ENCODE measurements at regions not wholly inside any gene's neighbourhood (a gene's known extent, or its start where the extent isn't known, plus 50 kb on each side); places are given as distances from the start of the nearest gene placed in this dataset.
A peak's percentile ranks its signal among the peaks of the same experiment; 100 is the strongest.
"Not testable (repeated sequence)": the region's sequence is repeated elsewhere in the genome, so short reads cannot be mapped to it uniquely, and the experiment has no call there.

GRCh38 chr2:75834588-75834987 lies 123.9 kb upstream of the GCFC2 start:
- DNase-seq (ENCODE audit: low read depth in 2 of 3, low spot score in 2 of 3) = not testable (repeated sequence)

DNA sequence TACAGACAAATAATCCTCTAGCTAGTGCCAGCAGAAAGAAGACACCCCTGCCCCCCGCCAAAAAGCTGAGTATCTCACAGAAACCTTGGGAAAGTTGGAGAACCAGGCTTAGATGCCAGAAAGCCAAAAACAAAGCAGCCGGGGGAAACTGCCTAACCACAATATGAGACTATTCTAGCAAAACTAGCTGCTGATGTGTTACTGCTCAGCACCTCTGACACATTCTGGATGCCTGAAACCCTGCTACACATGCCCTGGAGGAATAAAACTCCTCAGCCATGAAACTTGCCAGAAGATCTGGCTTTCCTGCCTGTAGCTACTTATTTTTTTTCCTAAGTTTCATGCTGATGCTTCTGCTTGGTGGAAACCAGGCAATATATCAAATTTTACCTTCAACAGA lies 122.7 kb upstream of the GCFC2 start:
- DNase-seq (ENCODE audit: low read depth in 2 of 3, low spot score in 2 of 3) = no peak

DNA sequence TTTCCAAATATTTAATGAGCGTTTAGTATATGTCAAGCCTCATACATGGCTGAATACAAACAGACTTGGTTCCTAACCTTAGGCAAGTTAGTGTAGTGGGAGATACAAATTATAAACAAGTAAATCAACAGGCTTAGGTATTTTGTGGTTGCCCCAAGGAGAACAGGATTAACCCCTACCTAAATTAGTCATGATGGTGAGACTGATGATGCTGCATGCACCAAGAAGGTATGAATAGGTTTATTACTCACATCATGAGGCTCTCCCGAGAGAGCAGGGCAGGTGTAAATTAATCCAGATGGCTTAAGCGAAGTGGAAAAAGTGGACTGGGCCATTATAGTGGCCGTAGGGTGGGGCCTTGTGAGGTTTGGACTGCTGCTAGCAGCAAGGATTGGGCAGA lies 118.1 kb upstream of the GCFC2 start:
- no peak for DNase-seq (ENCODE audit: low read depth in 2 of 3, low spot score in 2 of 3)

- DNase-seq (ENCODE audit: low read depth in 2 of 3, low spot score in 2 of 3) = not testable (repeated sequence)
Measured at GRCh38 chr2:75823515-75823914, 112.8 kb upstream of the GCFC2 start.

GRCh38 chr2:75822336-75822735 lies 111.6 kb upstream of the GCFC2 start:
- no peak for DNase-seq (ENCODE audit: low read depth in 2 of 3, low spot score in 2 of 3)

DNA sequence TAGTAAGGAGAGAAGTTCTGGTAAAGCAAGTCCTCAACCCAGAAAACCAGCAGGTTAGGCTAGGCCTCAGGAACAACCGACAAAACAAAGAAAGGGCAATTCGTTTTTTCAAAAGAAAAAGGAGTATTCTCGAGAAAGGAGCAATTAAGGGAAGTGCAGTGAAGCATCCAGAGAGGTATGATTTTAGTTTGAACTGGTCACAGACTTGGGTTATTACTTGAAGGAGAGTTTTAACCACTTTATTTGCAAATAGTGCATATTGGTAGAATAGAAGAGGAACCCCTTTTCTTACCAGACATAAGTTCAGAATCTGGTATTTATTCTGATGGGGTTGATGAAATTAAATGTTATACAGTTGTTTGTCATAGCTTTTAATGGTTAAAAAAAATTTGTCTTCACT lies 110.0 kb upstream of the GCFC2 start:
- no peak for DNase-seq (ENCODE audit: low read depth in 2 of 3, low spot score in 2 of 3)

DNA sequence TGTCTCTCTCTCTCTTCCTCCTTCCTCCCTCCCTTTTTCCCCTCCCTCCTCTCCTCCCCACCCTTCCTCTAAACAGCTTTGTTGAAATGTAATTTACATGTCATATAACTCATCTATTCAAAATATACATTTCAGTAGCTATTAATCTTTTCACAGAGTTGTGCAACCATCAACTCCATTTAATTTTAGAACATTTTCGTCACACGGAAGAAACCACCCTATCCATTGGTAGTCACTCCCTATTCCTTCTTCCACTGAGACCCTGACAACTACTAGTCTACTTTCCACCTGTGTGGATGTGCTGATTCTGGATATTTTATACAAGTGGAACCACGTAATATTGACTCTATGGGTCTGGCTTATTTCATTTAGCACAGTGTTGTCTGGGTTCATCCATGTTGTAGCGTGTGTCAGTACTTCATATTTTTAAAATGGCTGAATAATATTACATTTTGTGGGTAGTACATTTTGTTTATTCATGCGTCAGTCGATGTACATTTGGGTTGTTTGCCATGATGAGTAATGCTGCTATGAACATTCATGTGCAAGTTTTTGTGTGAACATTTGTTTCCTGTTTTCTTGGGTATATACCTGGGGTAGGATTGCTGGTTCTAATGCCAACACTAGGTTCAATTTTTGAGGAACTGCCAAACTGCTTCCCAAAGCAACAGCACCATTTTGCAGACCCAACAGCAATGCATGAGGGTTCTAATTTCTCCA lies 100.1 kb upstream of the GCFC2 start:
- DNase-seq (ENCODE audit: low read depth in 2 of 3, low spot score in 2 of 3) = no peak

DNA sequence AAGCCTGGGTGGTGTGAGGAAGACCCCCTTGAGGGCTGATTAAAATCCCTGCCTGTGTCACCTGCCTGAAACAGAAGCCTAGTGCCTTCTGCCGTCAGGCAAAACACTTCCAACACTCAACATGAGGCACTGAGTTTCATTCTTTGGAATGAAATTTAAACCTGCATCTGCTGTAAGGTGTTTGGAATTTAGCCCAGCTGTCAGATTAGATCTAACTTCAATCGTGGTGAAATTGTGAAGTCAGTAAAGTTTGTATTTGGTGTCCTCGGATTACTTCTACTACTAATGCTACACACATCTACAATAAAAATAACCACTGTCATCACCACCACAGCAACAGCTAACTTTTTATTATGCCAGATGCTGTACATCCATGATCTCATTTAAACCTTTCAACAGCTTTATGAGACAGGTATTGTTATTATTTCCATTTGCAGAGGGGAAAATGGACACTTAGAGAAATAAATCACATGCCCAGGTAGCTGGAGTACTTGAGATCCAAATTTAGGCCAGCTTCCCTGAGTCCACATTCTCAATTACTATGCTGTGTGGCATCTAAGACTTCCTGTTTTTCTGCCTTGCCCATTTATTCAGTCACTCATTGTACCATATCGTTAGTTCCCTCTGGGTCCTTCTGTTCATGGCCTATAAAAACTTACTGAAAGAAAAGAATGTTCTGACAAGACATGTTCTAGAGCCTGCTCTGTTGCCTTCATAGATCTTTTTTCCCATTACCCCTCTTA lies 98.2 kb upstream of the GCFC2 start:
- DNase-seq (ENCODE audit: low read depth in 2 of 3, low spot score in 2 of 3) = no peak

GRCh38 chr2:75807992-75808391 lies 97.3 kb upstream of the GCFC2 start:
- DNase-seq (ENCODE audit: low read depth in 2 of 3, low spot score in 2 of 3) = no peak

DNA sequence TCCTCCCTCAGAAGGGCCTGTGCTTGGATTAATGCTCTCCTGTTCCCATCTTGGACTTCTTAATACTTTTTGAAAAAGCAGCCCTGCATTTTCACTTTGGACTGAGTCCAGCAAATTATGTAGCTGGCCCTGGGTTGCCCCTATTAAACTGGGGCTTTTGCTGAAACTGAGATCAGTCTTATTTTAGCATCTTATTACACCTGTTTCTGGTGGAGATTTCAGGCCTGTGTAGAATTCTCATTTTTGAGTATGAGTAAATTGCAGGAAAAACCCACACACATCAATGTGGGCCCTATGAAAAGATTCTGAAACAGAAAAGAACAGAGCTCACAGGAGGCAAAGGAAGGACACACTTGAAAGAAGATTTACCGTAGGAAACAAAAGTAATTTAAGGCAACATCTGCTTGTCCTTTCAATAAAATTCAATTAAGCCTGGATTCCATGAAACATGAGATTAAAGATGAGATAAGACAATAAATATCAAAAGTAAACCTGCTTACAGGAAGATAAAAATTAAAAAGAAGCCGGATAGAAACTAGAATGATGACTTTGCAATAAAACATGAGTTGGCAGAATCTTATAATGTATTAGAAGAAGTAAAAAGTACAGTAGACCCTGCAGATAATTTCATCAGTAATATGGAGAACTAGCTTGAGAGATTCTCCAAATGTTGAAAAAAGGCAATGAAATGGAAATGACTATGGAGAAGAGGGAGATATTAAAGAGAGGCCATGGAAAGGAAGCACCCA lies 90.7 kb upstream of the GCFC2 start:
- DNase-seq (ENCODE audit: low read depth in 2 of 3, low spot score in 2 of 3) = no peak

DNA sequence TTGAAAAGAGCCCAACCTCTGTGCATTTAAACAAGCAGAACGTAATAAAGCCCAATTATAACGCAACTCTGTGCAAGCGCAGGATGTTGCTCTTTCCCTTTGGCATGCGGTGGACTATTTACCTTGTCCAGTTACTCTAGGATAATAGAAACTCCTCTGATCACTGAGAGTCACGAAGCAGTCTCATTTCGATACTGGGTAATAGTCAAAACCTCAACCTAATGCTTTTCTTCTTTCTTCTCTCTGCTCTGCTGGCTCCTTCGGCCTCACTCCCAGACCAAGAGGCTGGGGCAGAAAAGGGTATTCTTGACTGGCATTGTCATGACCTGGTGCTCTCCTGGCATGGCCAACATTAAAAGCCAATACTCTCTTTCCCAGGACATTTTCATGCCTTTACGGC lies 89.7 kb upstream of the GCFC2 start:
- DNase-seq (ENCODE audit: low read depth in 2 of 3, low spot score in 2 of 3) = no peak

DNA sequence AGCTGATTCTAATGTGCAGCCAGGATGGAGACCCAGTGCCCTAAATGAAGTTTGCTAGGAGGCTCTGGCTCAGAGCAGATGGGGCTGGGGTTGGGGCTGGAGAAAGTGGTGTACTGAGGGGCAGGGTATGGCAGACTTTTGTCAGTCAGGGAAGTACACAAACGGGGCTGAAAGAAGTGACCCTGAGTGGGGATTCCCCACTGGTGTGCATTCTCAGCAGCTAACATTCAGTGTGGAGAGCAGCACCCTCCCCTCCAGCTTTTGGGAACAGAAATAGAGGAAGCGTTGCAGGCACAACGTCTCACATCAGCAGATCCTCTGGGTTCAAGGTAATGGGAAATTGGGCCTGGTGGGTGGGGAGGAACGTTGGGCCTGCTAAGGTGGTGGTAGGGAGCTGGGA lies 89.1 kb upstream of the GCFC2 start:
- no peak for DNase-seq (ENCODE audit: low read depth in 2 of 3, low spot score in 2 of 3)

GRCh38 chr2:75798569-75798968 lies 87.9 kb upstream of the GCFC2 start:
- DNase-seq (ENCODE audit: low read depth in 2 of 3, low spot score in 2 of 3) = no peak

GRCh38 chr2:75792996-75793395 lies 82.3 kb upstream of the GCFC2 start:
- no peak for DNase-seq (ENCODE audit: low read depth in 2 of 3, low spot score in 2 of 3)

DNA sequence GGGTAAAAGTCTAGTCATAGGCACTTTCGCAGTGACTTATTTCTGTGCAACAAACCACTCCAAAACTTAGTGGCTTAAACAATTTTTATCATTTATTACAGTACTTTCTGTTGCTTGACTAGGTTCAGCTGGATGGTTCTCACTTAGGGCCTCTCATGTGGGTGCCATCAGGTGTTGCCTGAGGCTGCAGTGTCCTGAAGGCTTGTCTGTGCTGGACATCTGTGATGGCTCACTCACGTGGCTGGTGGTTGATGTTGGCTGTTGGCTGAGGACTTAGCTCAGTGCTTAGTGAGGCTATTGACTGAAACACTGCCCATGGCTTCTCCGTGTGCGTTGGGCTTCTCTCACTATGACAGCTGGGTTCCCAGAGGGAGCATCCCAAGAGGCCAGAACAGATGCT lies 81.4 kb upstream of the GCFC2 start:
- DNase-seq (ENCODE audit: low read depth in 2 of 3, low spot score in 2 of 3) = no peak

GRCh38 chr2:75790814-75791467 lies 80.2 kb upstream of the GCFC2 start:
- DNase-seq (ENCODE audit: low read depth in 2 of 3, low spot score in 2 of 3) = no peak

- no peak for DNase-seq (ENCODE audit: low read depth in 2 of 3, low spot score in 2 of 3)
Measured at GRCh38 chr2:75790121-75790813, 79.6 kb upstream of the GCFC2 start.

DNA sequence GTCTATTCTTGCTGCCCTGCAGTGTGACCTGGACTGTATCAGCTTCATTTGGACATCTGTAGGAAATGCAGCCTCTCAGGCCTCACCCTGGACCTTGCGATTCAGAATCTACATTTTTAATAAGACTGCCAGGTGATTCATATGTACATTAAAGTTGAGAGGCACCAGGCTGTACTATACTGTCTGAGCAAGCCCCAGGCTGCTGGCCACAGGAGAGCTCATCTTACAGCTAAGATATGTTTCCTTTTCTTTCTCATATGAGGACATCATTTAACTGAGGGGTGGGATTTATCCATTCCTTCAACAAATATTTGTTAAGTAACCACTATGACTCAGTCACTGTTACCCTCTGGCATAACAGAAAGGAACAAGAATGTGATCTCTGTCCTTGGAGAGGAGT lies 78.2 kb upstream of the GCFC2 start:
- DNase-seq (ENCODE audit: low read depth in 2 of 3, low spot score in 2 of 3) = no peak

GRCh38 chr2:75788154-75788553 lies 77.4 kb upstream of the GCFC2 start:
- no peak for DNase-seq (ENCODE audit: low read depth in 2 of 3, low spot score in 2 of 3)

DNA sequence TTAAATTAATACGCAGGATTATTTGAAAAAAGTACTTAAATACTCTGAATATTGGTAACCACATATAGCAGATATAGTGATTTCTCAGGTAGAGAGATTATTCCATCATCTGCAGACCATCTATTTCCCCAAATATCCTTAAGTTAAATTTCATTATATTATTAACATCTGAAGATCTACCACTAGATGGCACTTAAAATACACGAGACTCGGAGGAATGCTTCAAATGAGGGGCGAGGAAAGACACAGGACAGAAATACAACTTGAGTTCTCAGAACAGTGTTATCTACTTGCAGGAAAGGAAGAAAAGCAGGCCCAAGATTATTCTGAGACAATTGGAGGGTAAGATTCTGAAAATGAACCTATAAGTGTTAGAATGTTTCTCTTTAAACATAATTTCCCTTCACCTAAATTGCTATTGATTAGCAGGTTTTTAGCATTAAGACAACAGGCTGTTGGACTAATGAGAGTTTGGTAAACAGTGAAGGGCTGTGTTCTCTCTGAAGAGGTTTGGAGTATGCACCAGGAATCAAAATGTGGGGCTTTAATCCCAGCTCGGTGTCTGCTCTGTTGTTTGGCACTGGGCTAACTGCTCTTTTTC lies 76.9 kb upstream of the GCFC2 start:
- DNase-seq (ENCODE audit: low read depth in 2 of 3, low spot score in 2 of 3) = peak in 2 of 3 donors; percentile 5 to 44

Data from hematopoietic multipotent progenitor cell (in vitro differentiated cells).